Glutamatergic neuron (in vitro differentiated cells): ENCODE measurements at regions not wholly inside any gene's neighbourhood (a gene's known extent, or its start where the extent isn't known, plus 50 kb on each side); places are given as distances from the start of the nearest gene placed in this dataset.

Experiments used
- DNase-seq: peaks from one replicate; pipeline ENCODE4 v3.0.0; 2022
- H3K27ac Mint-ChIP-seq: one replicate; pipeline ENCODE4 v1.8.0; 2020; ENCODE audit warnings: mild to moderate bottlenecking, mixed read lengths, inconsistent platforms; ENCODE audit not compliant: unreplicated experiment
- H3K27me3 Mint-ChIP-seq: one replicate; pipeline ENCODE4 v1.8.0; 2020; ENCODE audit warnings: mild to moderate bottlenecking, moderate library complexity, mixed read lengths, inconsistent platforms; ENCODE audit not compliant: unreplicated experiment
- H3K36me3 Mint-ChIP-seq: one replicate; pipeline ENCODE4 v1.8.0; 2020; ENCODE audit warnings: mild to moderate bottlenecking, mixed read lengths, inconsistent platforms; ENCODE audit not compliant: unreplicated experiment
- H3K4me1 Mint-ChIP-seq: one replicate; pipeline ENCODE4 v1.8.0; 2020; ENCODE audit warnings: mild to moderate bottlenecking, low read depth, mixed read lengths, inconsistent platforms; ENCODE audit not compliant: unreplicated experiment
- H3K4me3 Mint-ChIP-seq: one replicate; pipeline ENCODE4 v1.8.0; 2020; ENCODE audit warnings: mild to moderate bottlenecking, mixed read lengths, inconsistent platforms; ENCODE audit not compliant: unreplicated experiment
- H3K9me3 Mint-ChIP-seq: one replicate; pipeline ENCODE4 v1.8.0; 2020; ENCODE audit warnings: mild to moderate bottlenecking, moderate library complexity, mixed read lengths, inconsistent platforms; ENCODE audit not compliant: unreplicated experiment
- CTCF ChIP-seq: fragments of 200-600 bp; sonication (generic); IDR thresholded peaks from one replicate; pipeline ENCODE4 v1.5.0; 2021; ENCODE audit not compliant: partially characterized antibody, unreplicated experiment

GRCh38 chr11:112310848-112311247, 50.2 kb upstream of the PLET1 start:
- Mint-ChIP-seq H3K4me3 (no peak overlapping the region), H3K4me1 (no peaks in the 10 kb centered on the region), H3K36me3 (no peaks in the 10 kb centered on the region), H3K27ac (no peak overlapping the region), H3K27me3 (peaks cover 1% of the 10 kb centered on the region), H3K9me3 (no peaks in the 10 kb centered on the region)
- DNase-seq, result no peak
- no peak for TF ChIP-seq CTCF

GRCh38 chr11:112315057-112315720, 54.5 kb upstream of the PLET1 start:
- H3K4me1 Mint-ChIP-seq, result no peaks in the 10 kb centered on the region
- H3K27me3 Mint-ChIP-seq, result no peaks in the 10 kb centered on the region
- no peak overlapping the region for H3K27ac Mint-ChIP-seq
- no peaks in the 10 kb centered on the region for H3K36me3 Mint-ChIP-seq
- no peak for TF ChIP-seq CTCF
- DNase-seq, result no peak
- no peak overlapping the region for H3K4me3 Mint-ChIP-seq
- H3K9me3 Mint-ChIP-seq, result no peaks in the 10 kb centered on the region

- TF ChIP-seq CTCF, result no peak
- Mint-ChIP-seq H3K4me3 (no peak overlapping the region), H3K27me3 (no peaks in the 10 kb centered on the region), H3K36me3 (no peaks in the 10 kb centered on the region), H3K9me3 (no peaks in the 10 kb centered on the region), H3K4me1 (no peaks in the 10 kb centered on the region), H3K27ac (no peak overlapping the region)
- DNase-seq, result no peak
These were observed 55.4 kb upstream of the PLET1 start for GRCh38 chr11:112315861-112316739.

- TF ChIP-seq CTCF, result no peak
- no peaks in the 10 kb centered on the region for H3K4me1 Mint-ChIP-seq
- no peak overlapping the region for H3K27ac Mint-ChIP-seq
These were observed 56.3 kb upstream of the PLET1 start for GRCh38 chr11:112316971-112317370.

GRCh38 chr11:112318184-112318591, 57.5 kb upstream of the PLET1 start:
- H3K4me3 Mint-ChIP-seq, result no peak overlapping the region
- H3K27ac Mint-ChIP-seq, result no peak overlapping the region
- DNase-seq, result no peak
- H3K9me3 Mint-ChIP-seq, result no peaks in the 10 kb centered on the region
- no peaks in the 10 kb centered on the region for H3K4me1 Mint-ChIP-seq
- no peaks in the 10 kb centered on the region for H3K27me3 Mint-ChIP-seq
- no peak for TF ChIP-seq CTCF
- H3K36me3 Mint-ChIP-seq, result no peaks in the 10 kb centered on the region

More at GRCh38 chr11:112316971-112317370, 56.3 kb upstream of the PLET1 start:
- no peak overlapping the region for H3K4me3 Mint-ChIP-seq
- no peak for DNase-seq
- H3K9me3 Mint-ChIP-seq, result no peaks in the 10 kb centered on the region
- H3K27me3 Mint-ChIP-seq, result no peaks in the 10 kb centered on the region
- no peaks in the 10 kb centered on the region for H3K36me3 Mint-ChIP-seq
